HEK293T (cell line): ENCODE measurements at regions not wholly inside any gene's neighbourhood (a gene's known extent, or its start where the extent isn't known, plus 50 kb on each side); places are given as distances from the start of the nearest gene placed in this dataset.

Experiments used
- CTCF ChIA-PET: fragments of 350-600 bp; formaldehyde crosslinking; extraction: SDS; loops from one replicate; lab custom pipeline; 2021; ENCODE audit warnings: antibody characterized with exemption, inconsistent platforms; lab: Yijun Ruan, JAX
- POLR2A ChIA-PET: fragments of 350-600 bp; formaldehyde crosslinking; extraction: SDS; loops from one replicate; lab custom pipeline; 2020; ENCODE audit warnings: antibody characterized with exemption, inconsistent platforms; lab: Yijun Ruan, JAX
- DNase-seq: peaks from one replicate; pipeline ENCODE4 v3.0.0; 2012; ENCODE audit warnings: mixed read lengths; ENCODE audit errors: extremely low spot score
- ARNT ChIP-seq: fragments of 450-650 bp; IDR thresholded peaks from 2 replicates; pipeline ENCODE4 v1.6.1; 2017; ENCODE audit warnings: mild to moderate bottlenecking
- BHLHE40 ChIP-seq: fragments of 450-650 bp; IDR thresholded peaks from 2 replicates; pipeline ENCODE4 v1.6.1; 2016; ENCODE audit warnings: mild to moderate bottlenecking, moderate library complexity, borderline replicate concordance
- CTBP1 ChIP-seq: fragments of 450-650 bp; IDR thresholded peaks from 2 replicates; pipeline ENCODE4 v1.6.1; 2016; ENCODE audit warnings: borderline replicate concordance
- ELF4 ChIP-seq: fragments of 450-650 bp; IDR thresholded peaks from 2 replicates; pipeline ENCODE4 v1.6.1; 2017; ENCODE audit warnings: antibody characterized with exemption
- FOXA1 ChIP-seq: fragments of 450-650 bp; IDR thresholded peaks from 2 replicates; pipeline ENCODE4 v1.6.1; 2016; ENCODE audit warnings: mild to moderate bottlenecking
- FOXK2 ChIP-seq: fragments of 450-650 bp; IDR thresholded peaks from 2 replicates; pipeline ENCODE4 v1.6.1; 2016; ENCODE audit warnings: mild to moderate bottlenecking
- FOXM1 ChIP-seq: fragments of 450-650 bp; IDR thresholded peaks from 2 replicates; pipeline ENCODE4 v1.6.1; 2017; ENCODE audit warnings: mild to moderate bottlenecking, borderline replicate concordance
- HDGF ChIP-seq: fragments of 450-650 bp; IDR thresholded peaks from 2 replicates; pipeline ENCODE4 v1.6.1; 2017; ENCODE audit warnings: antibody characterized with exemption, borderline replicate concordance
- L3MBTL2 ChIP-seq: fragments of 450-650 bp; conservative IDR thresholded peaks from 2 replicates; pipeline ENCODE4 v1.6.1; 2016; ENCODE audit warnings: mild to moderate bottlenecking
- LEF1 ChIP-seq: fragments of 450-650 bp; IDR thresholded peaks from 2 replicates; pipeline ENCODE4 v1.6.1; 2017; ENCODE audit warnings: mild to moderate bottlenecking, borderline replicate concordance
- NFRKB ChIP-seq: fragments of 450-650 bp; IDR thresholded peaks from 2 replicates; pipeline ENCODE4 v1.6.1; 2016; ENCODE audit warnings: mild to moderate bottlenecking, moderate library complexity
- PKNOX1 ChIP-seq: fragments of 450-650 bp; IDR thresholded peaks from 2 replicates; pipeline ENCODE4 v1.6.1; 2016
- SP1 ChIP-seq: fragments of 450-650 bp; IDR thresholded peaks from 2 replicates; pipeline ENCODE4 v1.6.1; 2017
- SUZ12 ChIP-seq: fragments of 450-650 bp; IDR thresholded peaks from 2 replicates; pipeline ENCODE4 v1.6.1; 2016; ENCODE audit warnings: mild to moderate bottlenecking
- TARDBP ChIP-seq: fragments of 450-650 bp; IDR thresholded peaks from 2 replicates; pipeline ENCODE4 v1.6.1; 2016
- ZNF384 ChIP-seq: fragments of 450-650 bp; IDR thresholded peaks from 2 replicates; pipeline ENCODE4 v1.6.1; 2016

DNA sequence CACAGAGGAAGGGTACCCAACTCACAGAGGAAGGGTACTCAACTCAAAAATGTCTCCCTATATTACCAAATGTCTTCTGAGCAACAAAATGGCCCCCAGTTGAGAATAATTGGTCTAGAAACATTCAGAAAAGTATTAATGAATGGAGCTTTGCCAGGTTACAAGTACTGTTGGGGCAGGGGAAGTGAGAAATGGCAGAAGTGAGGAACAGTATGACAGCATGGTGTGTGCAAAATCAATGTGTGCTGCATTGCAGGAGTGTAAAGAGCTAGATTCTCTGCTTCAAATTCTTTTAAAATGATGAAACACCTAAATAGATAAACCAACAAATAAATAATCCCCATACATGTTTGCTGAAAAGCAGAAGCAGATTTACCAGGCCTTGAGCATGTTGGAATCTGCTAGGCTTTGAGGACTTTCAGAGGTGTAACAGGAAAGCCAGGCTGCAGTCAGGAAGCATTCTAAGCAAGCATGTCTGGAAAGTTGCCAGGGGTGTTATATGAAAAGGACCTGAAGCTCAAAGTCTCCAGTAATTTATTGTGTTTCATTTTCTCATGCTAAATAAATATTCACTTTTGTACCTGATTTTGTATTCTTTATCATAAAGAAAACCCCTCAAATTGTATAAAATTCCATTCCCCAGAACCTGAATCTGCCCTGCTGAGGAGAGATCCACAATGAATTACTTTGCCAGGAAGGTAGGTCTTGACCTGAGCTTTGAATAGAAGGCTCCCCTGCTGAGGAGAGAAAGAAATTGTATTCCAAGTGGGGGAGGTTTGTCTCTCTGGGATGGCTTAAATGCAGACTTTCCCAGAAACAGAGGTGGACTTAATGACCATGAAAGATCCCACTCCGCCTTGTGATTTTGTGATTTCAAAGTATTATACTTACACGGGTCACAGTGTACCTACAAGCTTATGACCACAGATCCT, 265.0 kb upstream of the MARCKS start:
- POLR2A ChIA-PET, result no interaction called here

DNA sequence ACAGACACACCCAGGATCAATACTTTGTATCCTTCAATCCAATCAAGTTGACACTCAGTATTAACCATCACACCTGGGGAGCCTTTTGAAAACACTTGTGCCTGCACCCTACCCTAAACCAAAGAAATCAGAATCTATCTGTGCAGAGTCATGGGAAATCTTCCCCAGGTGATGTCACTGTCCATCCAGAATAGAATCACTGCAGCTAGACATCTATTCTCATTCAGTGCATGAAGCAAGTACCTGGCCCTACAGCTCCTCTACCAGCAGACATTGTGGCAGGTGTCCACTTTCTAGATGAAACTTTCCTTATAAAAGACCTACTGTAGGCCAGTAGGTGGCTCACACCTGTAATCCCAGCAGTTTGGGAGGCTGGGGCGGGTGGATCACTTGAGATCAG, 262.4 kb upstream of the MARCKS start:
- no peak for DNase-seq
- ChIA-PET CTCF (no interaction called here), POLR2A (no interaction called here)
- TF ChIP-seq ELF4 (no peak), SP1 (no peak), ARNT (no peak), SUZ12 (no peak), TARDBP (no peak), ZNF384 (no peak), NFRKB (no peak), PKNOX1 (no peak), HDGF (no peak), FOXM1 (no peak), FOXA1 (no peak), LEF1 (no peak), CTBP1 (no peak), FOXK2 (no peak), BHLHE40 (no peak), L3MBTL2 (no peak)

More for the DNA sequence above, 265.0 kb upstream of the MARCKS start:
- TF ChIP-seq FOXA1 (no peak), PKNOX1 (no peak), SP1 (no peak), CTBP1 (no peak), L3MBTL2 (no peak), ARNT (no peak), TARDBP (no peak), ELF4 (no peak)
- CTCF ChIA-PET, result no interaction called here
- DNase-seq, result peak; percentile 32

DNA sequence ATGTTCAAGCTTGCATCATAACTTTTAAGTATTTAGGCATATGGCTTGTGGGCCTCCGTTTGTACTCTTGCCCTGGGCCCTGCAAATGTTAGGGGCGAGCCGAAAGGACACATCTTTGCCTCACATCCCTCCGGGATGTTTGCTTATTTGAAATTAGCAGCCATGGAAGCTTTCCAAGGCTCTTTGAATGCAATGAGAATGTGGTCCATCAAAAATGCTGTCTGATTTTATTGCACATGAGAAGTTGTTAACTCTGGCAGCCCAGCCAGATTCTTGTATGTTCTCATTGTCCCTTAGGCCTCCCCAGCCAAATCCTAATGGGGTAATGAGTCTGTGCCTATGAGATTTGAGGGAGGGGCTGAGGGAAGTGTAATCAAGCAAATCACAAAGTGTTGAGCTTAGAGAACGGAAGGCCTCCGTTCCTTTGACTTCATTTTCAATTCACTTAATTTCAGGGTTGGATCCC, 261.2 kb upstream of the MARCKS start:
- ChIA-PET POLR2A (no interaction called here), CTCF (no interaction called here)
- DNase-seq, result no peak
- no peak for TF ChIP-seq LEF1
- no peak for TF ChIP-seq ZNF384
- no peak for TF ChIP-seq BHLHE40
- no peak for TF ChIP-seq ELF4
- no peak for TF ChIP-seq ARNT
- TF ChIP-seq L3MBTL2, result no peak
- TF ChIP-seq FOXM1, result no peak
- no peak for TF ChIP-seq FOXA1
- TF ChIP-seq FOXK2, result no peak
- no peak for TF ChIP-seq HDGF
- no peak for TF ChIP-seq TARDBP
- no peak for TF ChIP-seq SUZ12
- no peak for TF ChIP-seq SP1
- no peak for TF ChIP-seq CTBP1

DNA sequence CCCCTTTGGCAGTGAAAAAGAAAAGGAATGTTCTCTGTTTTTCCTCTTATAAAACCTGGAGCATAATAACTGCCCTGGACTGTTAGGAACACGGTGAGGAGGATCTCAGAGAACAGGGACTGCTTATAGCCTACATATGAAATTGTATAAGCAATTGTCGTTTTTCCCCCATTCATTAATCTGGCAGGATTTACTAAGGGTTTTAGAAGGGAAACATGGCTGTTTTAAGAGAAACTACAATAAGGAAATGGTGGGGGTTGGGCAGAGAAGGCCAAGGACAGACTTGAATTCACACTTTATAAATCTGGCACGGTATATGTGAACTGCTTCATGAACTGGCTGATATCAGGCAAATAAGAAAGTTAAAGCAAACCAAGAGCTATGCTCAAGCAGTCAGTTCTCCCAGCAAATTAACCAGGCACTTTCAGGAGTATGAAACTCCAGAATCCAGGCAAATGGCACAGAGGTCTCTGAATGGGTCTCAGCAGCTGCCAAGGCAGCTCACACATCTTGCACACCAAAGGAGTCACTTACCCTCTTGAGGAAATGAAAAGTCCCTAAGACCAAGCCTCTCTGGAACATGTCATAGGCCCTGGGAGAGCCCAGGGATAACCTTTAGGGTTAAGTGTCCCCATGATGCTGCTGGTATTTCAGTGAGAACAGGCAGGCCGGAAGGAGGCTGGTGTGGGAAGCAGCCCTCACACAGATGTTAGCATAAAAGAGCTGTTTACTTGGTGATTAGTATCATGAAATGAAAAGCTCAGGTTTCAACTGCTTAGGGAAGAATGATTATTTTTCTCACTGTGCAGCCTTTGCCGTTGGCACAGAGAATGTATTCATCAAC, 260.5 kb upstream of the MARCKS start:
- ChIA-PET POLR2A (interaction anchor here (0.7 kb wide), 1 partner anchor 255 kb away, joined by 3 read pairs; no protein-coding TSS in a partner anchor), CTCF (no interaction called here)
- DNase-seq, result no peak
- no peak for TF ChIP-seq FOXA1
- no peak for TF ChIP-seq CTBP1
- TF ChIP-seq NFRKB, result no peak
- TF ChIP-seq L3MBTL2, result no peak
- TF ChIP-seq ARNT, result no peak
- TF ChIP-seq TARDBP, result no peak
- TF ChIP-seq BHLHE40, result no peak
- no peak for TF ChIP-seq SP1
- no peak for TF ChIP-seq ELF4
- no peak for TF ChIP-seq FOXK2
- TF ChIP-seq SUZ12, result no peak
- no peak for TF ChIP-seq ZNF384

DNA sequence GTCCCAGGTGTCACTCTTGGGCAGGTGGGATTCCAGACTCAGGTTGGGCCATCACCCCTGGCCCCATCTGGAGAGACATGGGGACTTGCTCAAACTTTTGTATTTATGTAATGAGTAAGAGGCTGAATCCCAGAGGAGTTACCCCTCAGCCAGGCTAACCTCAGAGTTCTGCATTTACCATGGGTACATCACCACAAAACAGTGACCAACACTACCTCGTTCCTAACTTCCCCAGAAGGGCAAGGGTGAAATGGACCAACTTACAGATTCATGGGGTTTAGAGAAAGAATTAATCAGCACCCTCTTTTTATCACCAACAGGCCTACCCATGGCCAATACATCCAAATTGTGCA, 259.9 kb upstream of the MARCKS start:
- no peak for DNase-seq
- POLR2A ChIA-PET, result interaction anchor here (0.7 kb wide), 1 partner anchor 255 kb away, joined by 3 read pairs; no protein-coding TSS in a partner anchor
- TF ChIP-seq SUZ12 (no peak), ELF4 (no peak), BHLHE40 (no peak), FOXM1 (no peak), LEF1 (no peak), HDGF (no peak), FOXA1 (no peak), CTBP1 (no peak), SP1 (no peak), FOXK2 (no peak)
- CTCF ChIA-PET, result no interaction called here

- ChIA-PET CTCF (no interaction called here), POLR2A (no interaction called here)
- DNase-seq, result no peak
- TF ChIP-seq FOXA1, result no peak
- no peak for TF ChIP-seq ARNT
- no peak for TF ChIP-seq L3MBTL2
- no peak for TF ChIP-seq SP1
- TF ChIP-seq FOXM1, result no peak
- TF ChIP-seq BHLHE40, result no peak
- TF ChIP-seq NFRKB, result no peak
- no peak for TF ChIP-seq HDGF
- no peak for TF ChIP-seq ELF4
These were observed 258.4 kb upstream of the MARCKS start for GRCh38 chr6:113598786-113599185.
